HG03139 (cell line): ENCODE measurements at regions not wholly inside any gene's neighbourhood (a gene's known extent, or its start where the extent isn't known, plus 50 kb on each side); places are given as distances from the start of the nearest gene placed in this dataset.
"Not testable (repeated sequence)": the region's sequence is repeated elsewhere in the genome, so short reads cannot be mapped to it uniquely, and the experiment has no call there.

Experiments used
- ATAC-seq: cut with Tn5 transposase; IDR thresholded peaks from one replicate; pipeline ENCODE4 v1.9.1; 2021; ENCODE audit not compliant: unreplicated experiment

- no peak for ATAC-seq
Measured at GRCh38 chr1:186775881-186776560, 52.7 kb upstream of the PLA2G4A start.

GRCh38 chr1:186775036-186775435 is 53.7 kb upstream of the PLA2G4A start:
- no peak for ATAC-seq

GRCh38 chr1:186772228-186772627 is 56.5 kb upstream of the PLA2G4A start:
- peak; percentile 62 for ATAC-seq

GRCh38 chr1:186770421-186770820 is 58.3 kb upstream of the PLA2G4A start:
- no peak for ATAC-seq

GRCh38 chr1:186768906-186769305 is 59.8 kb upstream of the PLA2G4A start:
- peak; percentile 75 for ATAC-seq

GRCh38 chr1:186765446-186765845 is 63.3 kb upstream of the PLA2G4A start:
- no peak for ATAC-seq

- ATAC-seq = no peak
Measured at GRCh38 chr1:186763107-186763506, 65.6 kb upstream of the PLA2G4A start.

- no peak for ATAC-seq
Measured at GRCh38 chr1:186762653-186763052, 66.1 kb upstream of the PLA2G4A start.

- ATAC-seq = no peak
Measured at GRCh38 chr1:186761358-186761757, 67.4 kb upstream of the PLA2G4A start.

- ATAC-seq = no peak
Measured at GRCh38 chr1:186760446-186760845, 68.3 kb upstream of the PLA2G4A start.

- not testable (repeated sequence) for ATAC-seq
Measured at GRCh38 chr1:186758896-186759606, 69.7 kb upstream of the PLA2G4A start.

GRCh38 chr1:186757851-186758250 is 70.9 kb upstream of the PLA2G4A start:
- ATAC-seq = no peak

- ATAC-seq = no peak
Measured at GRCh38 chr1:186754542-186755145, 74.1 kb upstream of the PLA2G4A start.

GRCh38 chr1:186753241-186753640 is 73.0 kb upstream of the PTGS2 start:
- no peak for ATAC-seq

- no peak for ATAC-seq
Measured at GRCh38 chr1:186750257-186750656, 70.0 kb upstream of the PTGS2 start.

GRCh38 chr1:186749820-186750219 is 69.6 kb upstream of the PTGS2 start:
- no peak for ATAC-seq

- ATAC-seq = no peak
Measured at GRCh38 chr1:186747661-186748060, 67.4 kb upstream of the PTGS2 start.

GRCh38 chr1:186745531-186746146 is 65.4 kb upstream of the PTGS2 start:
- ATAC-seq = no peak

GRCh38 chr1:186741640-186742039 is 61.4 kb upstream of the PTGS2 start:
- ATAC-seq = no peak

- ATAC-seq = peak; percentile 52
Measured at GRCh38 chr1:186740324-186740723, 60.1 kb upstream of the PTGS2 start.

GRCh38 chr1:186739515-186739914 is 59.3 kb upstream of the PTGS2 start:
- no peak for ATAC-seq

GRCh38 chr1:186738926-186739325 is 58.7 kb upstream of the PTGS2 start:
- peak; percentile 53 for ATAC-seq
